ENCODE measurements at regions not wholly inside any gene's neighbourhood (a gene's known extent, or its start where the extent isn't known, plus 50 kb on each side); places are given as distances from the start of the nearest gene placed in this dataset.

DNA sequence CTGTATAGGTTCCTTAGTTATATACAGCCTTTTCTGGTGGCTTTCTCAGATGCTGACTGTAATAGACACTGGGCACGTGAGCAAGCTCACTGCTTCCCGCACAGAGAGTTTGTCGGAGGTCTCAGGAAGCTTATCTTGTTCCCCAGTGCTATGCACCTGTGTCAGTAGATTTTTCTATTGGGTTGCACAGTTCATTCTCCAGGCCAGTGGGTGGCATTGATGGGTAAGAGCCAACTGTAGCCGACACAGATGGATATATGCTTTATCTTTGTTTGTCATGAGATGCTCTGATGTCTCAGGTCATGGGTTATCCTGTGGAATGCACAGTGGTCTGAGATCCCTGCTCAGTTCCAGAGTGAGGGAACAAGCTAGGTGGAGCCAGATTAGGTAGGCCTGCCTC is 293.0 kb downstream of the GRB14 start:
- TF ChIP-seq, protein P1, sequence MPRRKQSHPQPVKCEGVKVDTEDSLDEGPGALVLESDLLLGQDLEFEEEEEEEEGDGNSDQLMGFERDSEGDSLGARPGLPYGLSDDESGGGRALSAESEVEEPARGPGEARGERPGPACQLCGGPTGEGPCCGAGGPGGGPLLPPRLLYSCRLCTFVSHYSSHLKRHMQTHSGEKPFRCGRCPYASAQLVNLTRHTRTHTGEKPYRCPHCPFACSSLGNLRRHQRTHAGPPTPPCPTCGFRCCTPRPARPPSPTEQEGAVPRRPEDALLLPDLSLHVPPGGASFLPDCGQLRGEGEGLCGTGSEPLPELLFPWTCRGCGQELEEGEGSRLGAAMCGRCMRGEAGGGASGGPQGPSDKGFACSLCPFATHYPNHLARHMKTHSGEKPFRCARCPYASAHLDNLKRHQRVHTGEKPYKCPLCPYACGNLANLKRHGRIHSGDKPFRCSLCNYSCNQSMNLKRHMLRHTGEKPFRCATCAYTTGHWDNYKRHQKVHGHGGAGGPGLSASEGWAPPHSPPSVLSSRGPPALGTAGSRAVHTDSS (tag by site-specific recombination; IDR thresholded peaks at IDR 0.05): no peak
- TF ChIP-seq, protein P2, sequence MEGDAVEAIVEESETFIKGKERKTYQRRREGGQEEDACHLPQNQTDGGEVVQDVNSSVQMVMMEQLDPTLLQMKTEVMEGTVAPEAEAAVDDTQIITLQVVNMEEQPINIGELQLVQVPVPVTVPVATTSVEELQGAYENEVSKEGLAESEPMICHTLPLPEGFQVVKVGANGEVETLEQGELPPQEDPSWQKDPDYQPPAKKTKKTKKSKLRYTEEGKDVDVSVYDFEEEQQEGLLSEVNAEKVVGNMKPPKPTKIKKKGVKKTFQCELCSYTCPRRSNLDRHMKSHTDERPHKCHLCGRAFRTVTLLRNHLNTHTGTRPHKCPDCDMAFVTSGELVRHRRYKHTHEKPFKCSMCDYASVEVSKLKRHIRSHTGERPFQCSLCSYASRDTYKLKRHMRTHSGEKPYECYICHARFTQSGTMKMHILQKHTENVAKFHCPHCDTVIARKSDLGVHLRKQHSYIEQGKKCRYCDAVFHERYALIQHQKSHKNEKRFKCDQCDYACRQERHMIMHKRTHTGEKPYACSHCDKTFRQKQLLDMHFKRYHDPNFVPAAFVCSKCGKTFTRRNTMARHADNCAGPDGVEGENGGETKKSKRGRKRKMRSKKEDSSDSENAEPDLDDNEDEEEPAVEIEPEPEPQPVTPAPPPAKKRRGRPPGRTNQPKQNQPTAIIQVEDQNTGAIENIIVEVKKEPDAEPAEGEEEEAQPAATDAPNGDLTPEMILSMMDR (tag by site-specific recombination; IDR thresholded peaks at IDR 0.05): no peak
- TF ChIP-seq, protein P3, sequence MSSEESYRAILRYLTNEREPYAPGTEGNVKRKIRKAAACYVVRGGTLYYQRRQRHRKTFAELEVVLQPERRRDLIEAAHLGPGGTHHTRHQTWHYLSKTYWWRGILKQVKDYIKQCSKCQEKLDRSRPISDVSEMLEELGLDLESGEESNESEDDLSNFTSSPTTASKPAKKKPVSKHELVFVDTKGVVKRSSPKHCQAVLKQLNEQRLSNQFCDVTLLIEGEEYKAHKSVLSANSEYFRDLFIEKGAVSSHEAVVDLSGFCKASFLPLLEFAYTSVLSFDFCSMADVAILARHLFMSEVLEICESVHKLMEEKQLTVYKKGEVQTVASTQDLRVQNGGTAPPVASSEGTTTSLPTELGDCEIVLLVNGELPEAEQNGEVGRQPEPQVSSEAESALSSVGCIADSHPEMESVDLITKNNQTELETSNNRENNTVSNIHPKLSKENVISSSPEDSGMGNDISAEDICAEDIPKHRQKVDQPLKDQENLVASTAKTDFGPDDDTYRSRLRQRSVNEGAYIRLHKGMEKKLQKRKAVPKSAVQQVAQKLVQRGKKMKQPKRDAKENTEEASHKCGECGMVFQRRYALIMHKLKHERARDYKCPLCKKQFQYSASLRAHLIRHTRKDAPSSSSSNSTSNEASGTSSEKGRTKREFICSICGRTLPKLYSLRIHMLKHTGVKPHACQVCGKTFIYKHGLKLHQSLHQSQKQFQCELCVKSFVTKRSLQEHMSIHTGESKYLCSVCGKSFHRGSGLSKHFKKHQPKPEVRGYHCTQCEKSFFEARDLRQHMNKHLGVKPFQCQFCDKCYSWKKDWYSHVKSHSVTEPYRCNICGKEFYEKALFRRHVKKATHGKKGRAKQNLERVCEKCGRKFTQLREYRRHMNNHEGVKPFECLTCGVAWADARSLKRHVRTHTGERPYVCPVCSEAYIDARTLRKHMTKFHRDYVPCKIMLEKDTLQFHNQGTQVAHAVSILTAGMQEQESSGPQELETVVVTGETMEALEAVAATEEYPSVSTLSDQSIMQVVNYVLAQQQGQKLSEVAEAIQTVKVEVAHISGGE (tag by site-specific recombination; conservative IDR thresholded peaks at IDR 0.05; ENCODE audit: low read depth): no peak
- TF ChIP-seq MYNN (tag by site-specific recombination; IDR thresholded peaks at IDR 0.05; ENCODE audit: borderline replicate concordance): no peak
- TF ChIP-seq, protein P4, sequence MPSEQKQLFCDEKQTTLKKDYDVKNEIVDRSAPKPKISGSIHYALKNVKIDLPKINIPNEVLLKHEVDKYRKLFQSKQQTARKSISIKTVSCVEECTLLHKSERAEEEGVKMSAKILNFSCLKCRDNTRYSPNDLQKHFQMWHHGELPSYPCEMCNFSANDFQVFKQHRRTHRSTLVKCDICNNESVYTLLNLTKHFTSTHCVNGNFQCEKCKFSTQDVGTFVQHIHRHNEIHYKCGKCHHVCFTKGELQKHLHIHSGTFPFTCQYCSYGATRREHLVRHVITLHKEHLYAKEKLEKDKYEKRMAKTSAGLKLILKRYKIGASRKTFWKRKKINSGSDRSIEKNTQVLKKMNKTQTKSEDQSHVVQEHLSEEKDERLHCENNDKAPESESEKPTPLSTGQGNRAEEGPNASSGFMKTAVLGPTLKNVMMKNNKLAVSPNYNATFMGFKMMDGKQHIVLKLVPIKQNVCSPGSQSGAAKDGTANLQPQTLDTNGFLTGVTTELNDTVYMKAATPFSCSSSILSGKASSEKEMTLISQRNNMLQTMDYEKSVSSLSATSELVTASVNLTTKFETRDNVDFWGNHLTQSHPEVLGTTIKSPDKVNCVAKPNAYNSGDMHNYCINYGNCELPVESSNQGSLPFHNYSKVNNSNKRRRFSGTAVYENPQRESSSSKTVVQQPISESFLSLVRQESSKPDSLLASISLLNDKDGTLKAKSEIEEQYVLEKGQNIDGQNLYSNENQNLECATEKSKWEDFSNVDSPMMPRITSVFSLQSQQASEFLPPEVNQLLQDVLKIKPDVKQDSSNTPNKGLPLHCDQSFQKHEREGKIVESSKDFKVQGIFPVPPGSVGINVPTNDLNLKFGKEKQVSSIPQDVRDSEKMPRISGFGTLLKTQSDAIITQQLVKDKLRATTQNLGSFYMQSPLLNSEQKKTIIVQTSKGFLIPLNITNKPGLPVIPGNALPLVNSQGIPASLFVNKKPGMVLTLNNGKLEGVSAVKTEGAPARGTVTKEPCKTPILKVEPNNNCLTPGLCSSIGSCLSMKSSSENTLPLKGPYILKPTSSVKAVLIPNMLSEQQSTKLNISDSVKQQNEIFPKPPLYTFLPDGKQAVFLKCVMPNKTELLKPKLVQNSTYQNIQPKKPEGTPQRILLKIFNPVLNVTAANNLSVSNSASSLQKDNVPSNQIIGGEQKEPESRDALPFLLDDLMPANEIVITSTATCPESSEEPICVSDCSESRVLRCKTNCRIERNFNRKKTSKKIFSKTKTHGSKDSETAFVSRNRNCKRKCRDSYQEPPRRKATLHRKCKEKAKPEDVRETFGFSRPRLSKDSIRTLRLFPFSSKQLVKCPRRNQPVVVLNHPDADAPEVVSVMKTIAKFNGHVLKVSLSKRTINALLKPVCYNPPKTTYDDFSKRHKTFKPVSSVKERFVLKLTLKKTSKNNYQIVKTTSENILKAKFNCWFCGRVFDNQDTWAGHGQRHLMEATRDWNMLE (tag by site-specific recombination; conservative IDR thresholded peaks at IDR 0.05; ENCODE audit: low read depth): no peak
- TF ChIP-seq, protein P5, sequence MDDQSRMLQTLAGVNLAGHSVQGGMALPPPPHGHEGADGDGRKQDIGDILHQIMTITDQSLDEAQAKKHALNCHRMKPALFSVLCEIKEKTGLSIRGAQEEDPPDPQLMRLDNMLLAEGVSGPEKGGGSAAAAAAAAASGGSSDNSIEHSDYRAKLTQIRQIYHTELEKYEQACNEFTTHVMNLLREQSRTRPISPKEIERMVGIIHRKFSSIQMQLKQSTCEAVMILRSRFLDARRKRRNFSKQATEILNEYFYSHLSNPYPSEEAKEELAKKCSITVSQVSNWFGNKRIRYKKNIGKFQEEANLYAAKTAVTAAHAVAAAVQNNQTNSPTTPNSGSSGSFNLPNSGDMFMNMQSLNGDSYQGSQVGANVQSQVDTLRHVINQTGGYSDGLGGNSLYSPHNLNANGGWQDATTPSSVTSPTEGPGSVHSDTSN (CRISPR knock-in tag; IDR thresholded peaks at IDR 0.05): no peak
- TF ChIP-seq ZNF558 (tag by site-specific recombination; IDR thresholded peaks at IDR 0.05): no peak

Measured in HEK293 (cell line).